Activated naive CD8-positive, alpha-beta T cell (primary cell): ENCODE measurements at regions not wholly inside any gene's neighbourhood (a gene's known extent, or its start where the extent isn't known, plus 50 kb on each side); places are given as distances from the start of the nearest gene placed in this dataset.

Source experiments
- H3K27ac Mint-ChIP-seq: one replicate; pipeline ENCODE4 v1.8.0; 2021; ENCODE audit warnings: mixed read lengths
- H3K27me3 Mint-ChIP-seq: one replicate; pipeline ENCODE4 v1.8.0; 2021; ENCODE audit warnings: mixed read lengths
- H3K36me3 Mint-ChIP-seq: one replicate; pipeline ENCODE4 v1.8.0; 2021; ENCODE audit warnings: mixed read lengths
- H3K4me1 Mint-ChIP-seq: one replicate; pipeline ENCODE4 v1.8.0; 2021; ENCODE audit warnings: low read depth, mixed read lengths
- H3K4me3 Mint-ChIP-seq: one replicate; pipeline ENCODE4 v1.8.0; 2021; ENCODE audit warnings: mild to moderate bottlenecking, mixed read lengths
- H3K9me3 Mint-ChIP-seq: one replicate; pipeline ENCODE4 v1.8.0; 2021; ENCODE audit warnings: low read depth, mixed read lengths

- H3K27me3 Mint-ChIP-seq, result peaks cover 18% of the 10 kb centered on the region
- H3K36me3 Mint-ChIP-seq, result no peaks in the 10 kb centered on the region
- no peak overlapping the region for H3K4me3 Mint-ChIP-seq
- no peaks in the 10 kb centered on the region for H3K4me1 Mint-ChIP-seq
- H3K9me3 Mint-ChIP-seq, result no peaks in the 10 kb centered on the region
- no peak overlapping the region for H3K27ac Mint-ChIP-seq
Measured at GRCh38 chr2:54360055-54360792, 95.9 kb upstream of the SPTBN1 start.

GRCh38 chr2:54364409-54364808, 91.7 kb upstream of the SPTBN1 start:
- Mint-ChIP-seq H3K4me1 (no peaks in the 10 kb centered on the region), H3K4me3 (no peak overlapping the region), H3K27me3 (peaks cover 20% of the 10 kb centered on the region), H3K36me3 (peaks cover 8% of the 10 kb centered on the region), H3K27ac (no peak overlapping the region), H3K9me3 (peaks cover 20% of the 10 kb centered on the region)

DNA sequence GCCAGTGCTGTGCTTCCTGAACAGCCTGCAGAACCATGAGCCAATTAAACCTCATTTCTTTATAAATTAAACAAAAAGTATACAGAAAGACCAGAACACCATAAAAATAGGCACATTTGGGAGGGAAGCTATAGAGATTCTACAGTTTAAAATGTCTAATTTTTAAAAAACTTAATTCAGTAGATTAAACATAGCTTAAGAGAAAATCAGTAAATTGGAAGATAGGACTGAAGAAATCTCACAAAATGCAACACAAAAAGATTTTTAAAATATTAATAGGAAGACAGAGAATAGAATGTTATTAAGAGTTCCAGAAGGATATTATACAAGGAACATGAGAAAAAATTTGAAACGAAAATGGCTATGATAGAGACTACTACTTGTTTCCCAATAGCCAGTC, 90.5 kb upstream of the SPTBN1 start:
- H3K4me3 Mint-ChIP-seq, result no peak overlapping the region
- H3K36me3 Mint-ChIP-seq, result peaks cover 8% of the 10 kb centered on the region
- H3K9me3 Mint-ChIP-seq, result peaks cover 23% of the 10 kb centered on the region
- no peak overlapping the region for H3K27ac Mint-ChIP-seq
- H3K27me3 Mint-ChIP-seq, result peaks cover 13% of the 10 kb centered on the region
- H3K4me1 Mint-ChIP-seq, result no peaks in the 10 kb centered on the region

DNA sequence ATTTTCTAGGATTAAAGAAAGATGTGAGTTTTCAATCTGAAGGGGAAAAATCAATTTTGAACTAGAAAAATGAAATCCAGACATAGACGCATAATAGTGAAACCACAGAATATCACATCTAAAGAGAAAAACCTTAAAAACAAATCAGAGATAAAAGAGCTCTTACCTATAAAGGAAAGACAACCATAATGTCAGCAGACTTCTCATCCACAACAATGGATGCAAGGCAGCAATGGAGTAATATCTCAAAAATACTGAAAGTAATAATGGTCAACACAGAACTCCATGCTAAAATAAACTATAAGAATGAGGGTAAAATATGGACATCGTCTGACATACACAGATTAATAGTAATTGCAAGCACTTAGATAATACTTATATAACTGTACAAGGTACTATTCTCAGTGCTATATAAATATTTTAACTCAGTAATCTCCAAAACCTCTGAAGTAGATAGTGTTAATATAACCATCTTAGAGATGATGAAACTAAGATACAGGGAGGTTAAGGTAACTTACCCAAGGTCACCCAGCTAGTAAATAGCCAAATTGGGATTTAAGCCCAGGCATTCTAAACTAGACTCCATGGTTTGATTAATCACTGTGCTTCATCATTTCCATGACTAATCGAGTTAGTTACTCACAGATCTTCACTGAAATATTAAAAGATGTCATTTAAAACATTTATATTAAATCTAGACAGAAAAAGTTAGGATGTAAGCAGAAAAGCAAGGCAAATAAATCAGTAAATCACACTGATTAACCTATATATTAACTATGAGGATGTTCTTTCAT, 89.4 kb upstream of the SPTBN1 start:
- H3K27ac Mint-ChIP-seq, result no peak overlapping the region
- no peaks in the 10 kb centered on the region for H3K4me1 Mint-ChIP-seq
- H3K36me3 Mint-ChIP-seq, result peaks cover 8% of the 10 kb centered on the region
- H3K9me3 Mint-ChIP-seq, result peaks cover 23% of the 10 kb centered on the region
- peaks cover 13% of the 10 kb centered on the region for H3K27me3 Mint-ChIP-seq
- no peak overlapping the region for H3K4me3 Mint-ChIP-seq

GRCh38 chr2:54370405-54371104, 85.6 kb upstream of the SPTBN1 start:
- Mint-ChIP-seq H3K9me3 (peaks cover 23% of the 10 kb centered on the region), H3K27ac (no peak overlapping the region), H3K4me3 (no peak overlapping the region), H3K4me1 (no peaks in the 10 kb centered on the region), H3K27me3 (peaks cover 3% of the 10 kb centered on the region), H3K36me3 (peaks cover 8% of the 10 kb centered on the region)

- Mint-ChIP-seq H3K27ac (no peak overlapping the region), H3K9me3 (peaks cover 19% of the 10 kb centered on the region), H3K36me3 (peaks cover 5% of the 10 kb centered on the region), H3K4me1 (no peaks in the 10 kb centered on the region), H3K4me3 (no peak overlapping the region), H3K27me3 (peaks cover 5% of the 10 kb centered on the region)
Measured at GRCh38 chr2:54371460-54372065, 84.6 kb upstream of the SPTBN1 start.

GRCh38 chr2:54372361-54372760, 83.8 kb upstream of the SPTBN1 start:
- no peak overlapping the region for H3K4me3 Mint-ChIP-seq
- H3K9me3 Mint-ChIP-seq, result peaks cover 18% of the 10 kb centered on the region
- peaks cover 8% of the 10 kb centered on the region for H3K27me3 Mint-ChIP-seq
- peaks cover 5% of the 10 kb centered on the region for H3K36me3 Mint-ChIP-seq
- no peaks in the 10 kb centered on the region for H3K4me1 Mint-ChIP-seq
- H3K27ac Mint-ChIP-seq, result no peak overlapping the region

GRCh38 chr2:54373855-54374254, 82.3 kb upstream of the SPTBN1 start:
- Mint-ChIP-seq H3K36me3 (no peaks in the 10 kb centered on the region), H3K27me3 (peaks cover 8% of the 10 kb centered on the region), H3K9me3 (peaks cover 8% of the 10 kb centered on the region), H3K27ac (no peak overlapping the region), H3K4me1 (no peaks in the 10 kb centered on the region), H3K4me3 (no peak overlapping the region)

- Mint-ChIP-seq H3K27ac (no peak overlapping the region), H3K9me3 (no peaks in the 10 kb centered on the region), H3K4me3 (no peak overlapping the region), H3K4me1 (no peaks in the 10 kb centered on the region), H3K27me3 (peaks cover 10% of the 10 kb centered on the region), H3K36me3 (no peaks in the 10 kb centered on the region)
Measured at GRCh38 chr2:54374591-54375364, 81.3 kb upstream of the SPTBN1 start.

DNA sequence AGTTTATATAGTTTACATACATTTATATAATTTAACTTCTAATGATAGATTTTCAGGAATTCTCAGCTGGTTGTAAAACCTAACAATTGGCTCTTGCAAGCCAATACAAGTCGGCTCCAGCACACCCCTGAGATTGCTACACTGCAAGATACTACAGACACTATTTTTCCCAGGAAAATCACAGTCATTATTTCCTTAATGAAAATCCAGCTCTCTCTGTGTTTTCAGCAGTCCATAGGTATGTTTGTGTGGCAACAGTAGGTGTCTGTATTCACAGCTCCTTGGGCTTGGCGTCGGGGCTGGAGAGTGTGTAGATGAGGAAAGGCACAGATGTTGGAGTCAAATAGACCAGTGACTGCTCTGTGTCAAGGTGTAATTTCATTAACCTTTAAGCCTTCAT, 78.7 kb upstream of the SPTBN1 start:
- H3K9me3 Mint-ChIP-seq, result no peaks in the 10 kb centered on the region
- no peak overlapping the region for H3K4me3 Mint-ChIP-seq
- H3K27me3 Mint-ChIP-seq, result peaks cover 10% of the 10 kb centered on the region
- H3K27ac Mint-ChIP-seq, result no peak overlapping the region
- H3K36me3 Mint-ChIP-seq, result no peaks in the 10 kb centered on the region
- H3K4me1 Mint-ChIP-seq, result no peaks in the 10 kb centered on the region

GRCh38 chr2:54377901-54378493, 78.1 kb upstream of the SPTBN1 start:
- H3K27ac Mint-ChIP-seq, result no peak overlapping the region
- no peak overlapping the region for H3K4me3 Mint-ChIP-seq
- H3K36me3 Mint-ChIP-seq, result no peaks in the 10 kb centered on the region
- H3K27me3 Mint-ChIP-seq, result peaks cover 10% of the 10 kb centered on the region
- H3K4me1 Mint-ChIP-seq, result no peaks in the 10 kb centered on the region
- no peaks in the 10 kb centered on the region for H3K9me3 Mint-ChIP-seq

GRCh38 chr2:54380670-54381069, 75.5 kb upstream of the SPTBN1 start:
- no peaks in the 10 kb centered on the region for H3K36me3 Mint-ChIP-seq
- no peak overlapping the region for H3K27ac Mint-ChIP-seq
- no peaks in the 10 kb centered on the region for H3K9me3 Mint-ChIP-seq
- H3K4me1 Mint-ChIP-seq, result no peaks in the 10 kb centered on the region
- H3K27me3 Mint-ChIP-seq, result peaks cover 7% of the 10 kb centered on the region
- H3K4me3 Mint-ChIP-seq, result no peak overlapping the region

DNA sequence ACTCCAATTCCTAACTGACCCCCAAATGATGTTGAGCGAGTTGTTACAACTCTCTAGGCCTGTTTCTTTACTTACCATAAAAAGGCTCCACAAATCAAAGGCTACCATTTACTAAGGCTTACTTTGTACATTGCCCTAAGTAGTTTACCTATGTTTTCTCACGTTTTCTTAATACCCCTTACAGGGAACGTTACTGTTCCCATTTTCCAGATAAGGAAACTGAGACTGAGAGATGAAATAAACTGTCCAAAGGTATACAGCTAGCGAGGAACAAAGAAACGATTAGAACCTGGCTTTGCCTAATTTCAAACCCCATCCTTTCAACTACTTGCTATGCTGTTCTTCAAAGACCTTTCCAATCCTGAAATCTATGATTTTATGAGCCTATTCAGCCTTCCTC, 74.8 kb upstream of the SPTBN1 start:
- Mint-ChIP-seq H3K27me3 (peaks cover 7% of the 10 kb centered on the region), H3K36me3 (no peaks in the 10 kb centered on the region), H3K4me1 (no peaks in the 10 kb centered on the region), H3K4me3 (no peak overlapping the region), H3K27ac (no peak overlapping the region), H3K9me3 (no peaks in the 10 kb centered on the region)

DNA sequence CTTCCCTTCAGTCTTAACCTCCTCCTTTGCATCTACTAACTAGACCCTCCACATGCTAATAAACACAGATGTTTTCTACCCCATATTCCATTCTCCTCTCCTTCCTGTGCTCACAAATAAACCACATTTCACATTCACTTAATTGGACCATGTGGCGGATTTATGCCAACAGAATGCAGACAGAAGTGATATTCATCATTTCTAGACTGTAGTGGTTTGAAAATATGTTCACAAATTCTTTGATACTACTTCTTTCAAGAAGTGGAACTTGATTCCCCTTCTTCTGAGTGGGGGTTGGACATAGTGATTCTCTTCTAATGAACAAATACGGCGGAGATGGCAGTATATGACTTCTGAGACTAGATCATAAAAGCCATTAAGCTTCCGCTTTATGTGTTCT, 73.5 kb upstream of the SPTBN1 start:
- H3K9me3 Mint-ChIP-seq, result no peaks in the 10 kb centered on the region
- no peaks in the 10 kb centered on the region for H3K4me1 Mint-ChIP-seq
- no peak overlapping the region for H3K4me3 Mint-ChIP-seq
- H3K27ac Mint-ChIP-seq, result no peak overlapping the region
- peaks cover 2% of the 10 kb centered on the region for H3K27me3 Mint-ChIP-seq
- H3K36me3 Mint-ChIP-seq, result no peaks in the 10 kb centered on the region
